GM19372 (cell line): ENCODE measurements at regions not wholly inside any gene's neighbourhood (a gene's known extent, or its start where the extent isn't known, plus 50 kb on each side); places are given as distances from the start of the nearest gene placed in this dataset.
A peak's percentile ranks its signal among the peaks of the same experiment; 100 is the strongest.
"Not testable (repeated sequence)": the region's sequence is repeated elsewhere in the genome, so short reads cannot be mapped to it uniquely, and the experiment has no call there.

Experiments used
- ATAC-seq: cut with Tn5 transposase; IDR thresholded peaks from one replicate; pipeline ENCODE4 v1.9.1; 2021; ENCODE audit warnings: mild to moderate bottlenecking, low read depth, moderate library complexity; ENCODE audit not compliant: unreplicated experiment

DNA sequence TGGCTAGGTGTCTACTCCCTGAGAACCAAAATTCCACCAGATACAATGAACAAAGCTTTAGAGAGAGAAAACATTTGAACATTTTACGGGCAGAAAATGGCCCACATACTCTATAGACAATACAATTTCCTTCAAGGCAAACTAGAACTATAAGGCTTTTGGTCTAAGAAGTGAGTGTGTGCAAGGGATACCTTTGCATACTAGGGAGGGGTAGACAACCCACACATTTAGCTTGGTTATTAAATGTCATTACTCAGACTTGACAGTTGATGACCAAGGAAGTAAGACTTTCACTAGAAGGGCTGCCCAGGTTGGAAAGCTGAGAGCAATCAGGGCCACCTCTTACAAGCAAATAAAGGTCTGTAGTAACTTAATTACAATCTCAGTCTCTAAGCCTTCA lies 64.0 kb upstream of the PLEKHM1 start:
- not testable (repeated sequence) for ATAC-seq

DNA sequence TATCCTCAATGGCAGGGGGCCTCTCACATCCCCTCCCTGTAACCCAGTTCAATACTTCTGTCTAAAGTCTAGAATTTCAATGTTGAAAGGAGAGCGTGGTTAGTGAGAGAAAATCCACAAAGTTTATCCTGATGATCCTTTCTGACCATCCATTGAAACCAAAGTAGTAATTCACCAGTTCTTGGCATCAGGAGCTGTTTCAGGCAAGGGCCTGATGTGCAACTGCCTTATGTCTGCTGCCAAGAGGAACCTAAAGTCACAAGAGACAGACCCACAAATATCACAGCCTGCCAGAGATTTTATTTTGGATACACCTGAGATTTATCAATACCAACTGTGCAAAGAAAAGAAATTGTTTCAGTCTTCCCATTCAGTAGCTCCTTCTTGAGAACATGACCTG lies 68.3 kb upstream of the PLEKHM1 start:
- ATAC-seq = not testable (repeated sequence)

GRCh38 chr17:45562868-45563267 lies 72.3 kb upstream of the PLEKHM1 start:
- not testable (repeated sequence) for ATAC-seq

DNA sequence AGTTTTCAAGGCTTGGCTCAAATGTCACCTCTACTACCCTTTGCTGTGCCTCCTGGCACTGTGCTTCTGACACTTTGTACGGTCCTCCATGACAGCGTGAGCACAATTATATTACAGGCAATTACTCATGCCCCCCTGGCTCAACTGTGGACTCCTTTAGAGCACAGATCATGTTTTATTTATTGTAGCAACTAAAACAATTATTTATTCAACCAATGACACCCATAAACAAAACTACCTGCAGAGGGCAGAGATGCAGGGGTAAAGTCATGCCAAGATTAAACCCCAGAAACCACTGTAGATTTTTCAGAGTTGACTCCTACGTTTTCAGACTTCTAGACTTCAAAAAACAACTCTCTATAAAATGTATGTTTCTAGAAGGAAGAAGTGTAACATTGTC lies 72.8 kb upstream of the PLEKHM1 start:
- not testable (repeated sequence) for ATAC-seq

- ATAC-seq = not testable (repeated sequence)
Measured at GRCh38 chr17:45568275-45568674, 77.8 kb upstream of the PLEKHM1 start.

- ATAC-seq = not testable (repeated sequence)
Measured at GRCh38 chr17:45573326-45573725, 82.8 kb upstream of the PLEKHM1 start.

GRCh38 chr17:45573924-45574770 lies 83.6 kb upstream of the PLEKHM1 start:
- ATAC-seq = no peak

- ATAC-seq = no peak
Measured at GRCh38 chr17:45575126-45575885, 84.8 kb upstream of the PLEKHM1 start.

DNA sequence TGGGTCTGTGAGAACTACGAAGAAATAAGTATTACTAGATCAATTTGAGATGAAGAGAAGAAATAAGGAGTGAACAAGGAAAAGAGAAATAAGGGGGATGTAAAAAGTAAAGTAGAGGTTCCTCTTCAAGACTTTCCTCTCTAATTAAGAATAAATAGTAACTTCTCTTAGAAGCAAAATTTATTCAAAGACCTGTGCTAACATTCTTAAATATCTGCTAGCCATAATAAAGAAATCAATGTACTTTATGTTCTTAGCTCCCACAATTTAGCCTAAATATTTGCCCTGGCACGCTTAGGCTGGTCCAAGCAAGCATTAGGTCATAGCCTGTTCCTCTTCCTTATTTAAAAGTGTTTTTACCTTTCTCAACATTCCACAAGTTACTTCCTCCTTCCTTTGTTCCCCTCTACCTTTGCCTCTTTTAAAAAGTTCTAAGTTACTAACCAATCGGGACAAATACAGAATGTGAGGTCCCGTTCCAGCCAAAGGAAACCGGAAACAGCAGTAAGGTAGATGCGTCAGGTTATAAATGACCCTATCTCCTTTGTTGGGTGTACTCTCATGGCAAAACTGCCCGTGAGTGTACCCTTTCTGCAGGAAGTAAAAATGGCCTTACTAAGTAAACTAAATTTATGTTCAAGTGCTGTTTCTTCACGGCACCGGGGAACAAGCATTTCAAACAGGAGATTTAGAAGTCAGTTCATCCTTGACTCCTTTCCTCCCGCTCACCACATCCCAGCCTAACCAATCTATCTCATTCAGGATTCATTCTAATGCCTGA lies 86.2 kb upstream of the PLEKHM1 start:
- not testable (repeated sequence) for ATAC-seq

DNA sequence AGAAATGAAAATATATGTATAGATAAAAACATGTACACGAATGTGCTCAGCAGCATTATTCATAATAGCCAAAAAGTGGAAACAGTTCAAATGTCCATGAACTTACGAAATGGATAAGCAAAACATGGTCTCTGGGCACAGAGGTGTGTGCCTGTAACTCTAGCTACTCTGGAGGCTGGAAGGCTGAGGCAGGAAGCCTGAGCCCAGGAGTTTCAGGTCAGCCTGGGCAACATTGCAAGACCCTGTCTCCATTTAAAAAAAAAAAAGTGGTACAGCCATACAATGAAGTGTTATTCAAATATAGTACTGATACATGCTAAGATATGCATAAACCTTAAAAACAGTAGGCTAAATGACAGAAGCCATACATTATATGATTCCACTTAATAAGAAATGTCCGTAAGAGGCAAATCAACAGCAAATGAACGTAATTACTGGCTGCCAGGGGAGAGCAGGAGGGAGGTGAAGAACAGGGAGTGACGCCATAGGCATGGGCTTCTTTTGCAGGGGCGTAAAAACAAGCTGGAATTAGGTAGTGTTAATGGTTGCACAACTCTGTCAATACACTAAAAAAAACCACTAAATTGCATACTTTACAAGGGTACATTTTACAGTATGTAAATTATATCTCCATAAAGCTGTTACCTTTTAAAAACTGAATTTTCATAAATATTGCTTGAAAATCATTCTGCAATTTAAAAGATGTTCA lies 87.2 kb upstream of the PLEKHM1 start:
- ATAC-seq = no peak

GRCh38 chr17:45578516-45579455 lies 88.3 kb upstream of the PLEKHM1 start:
- ATAC-seq = no peak

GRCh38 chr17:45579529-45580495 lies 89.3 kb upstream of the PLEKHM1 start:
- ATAC-seq = no peak

DNA sequence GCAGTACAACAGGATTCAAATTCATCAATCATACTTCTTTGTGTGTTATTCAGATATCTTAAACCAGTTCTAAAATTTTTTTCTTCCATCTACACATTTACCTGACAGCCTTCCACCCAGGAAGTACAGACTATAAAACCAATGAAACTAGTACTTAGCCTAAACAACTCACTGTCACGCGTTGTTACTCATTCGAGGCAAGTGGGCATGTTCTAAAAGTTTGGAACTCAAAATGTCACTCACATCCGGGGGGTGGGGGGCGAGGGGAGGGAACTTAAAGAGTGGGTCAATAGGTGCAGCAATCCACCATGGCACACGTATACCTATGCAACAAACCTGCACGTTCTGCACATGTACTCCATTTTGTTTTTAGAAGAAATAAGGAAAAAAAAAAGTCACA lies 90.4 kb upstream of the PLEKHM1 start:
- ATAC-seq = no peak

DNA sequence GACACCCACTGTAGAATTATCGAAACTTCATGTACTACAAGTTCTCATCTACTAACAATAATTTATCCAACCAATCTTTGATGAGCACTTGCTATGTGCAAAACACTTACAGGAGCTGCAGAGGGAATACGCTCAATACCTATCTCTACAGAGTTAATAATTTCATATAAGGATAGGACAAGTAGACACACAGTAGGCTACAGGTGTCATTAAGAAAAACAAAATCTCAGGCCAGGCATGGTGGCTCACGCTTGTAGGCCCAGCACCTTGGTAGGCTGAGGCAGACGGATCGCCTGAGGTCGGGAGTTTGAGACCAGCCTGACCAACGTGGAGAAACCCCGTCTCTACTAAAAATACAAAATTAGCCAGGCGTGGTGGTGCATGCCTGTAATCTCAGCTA lies 91.3 kb upstream of the PLEKHM1 start:
- ATAC-seq = no peak

DNA sequence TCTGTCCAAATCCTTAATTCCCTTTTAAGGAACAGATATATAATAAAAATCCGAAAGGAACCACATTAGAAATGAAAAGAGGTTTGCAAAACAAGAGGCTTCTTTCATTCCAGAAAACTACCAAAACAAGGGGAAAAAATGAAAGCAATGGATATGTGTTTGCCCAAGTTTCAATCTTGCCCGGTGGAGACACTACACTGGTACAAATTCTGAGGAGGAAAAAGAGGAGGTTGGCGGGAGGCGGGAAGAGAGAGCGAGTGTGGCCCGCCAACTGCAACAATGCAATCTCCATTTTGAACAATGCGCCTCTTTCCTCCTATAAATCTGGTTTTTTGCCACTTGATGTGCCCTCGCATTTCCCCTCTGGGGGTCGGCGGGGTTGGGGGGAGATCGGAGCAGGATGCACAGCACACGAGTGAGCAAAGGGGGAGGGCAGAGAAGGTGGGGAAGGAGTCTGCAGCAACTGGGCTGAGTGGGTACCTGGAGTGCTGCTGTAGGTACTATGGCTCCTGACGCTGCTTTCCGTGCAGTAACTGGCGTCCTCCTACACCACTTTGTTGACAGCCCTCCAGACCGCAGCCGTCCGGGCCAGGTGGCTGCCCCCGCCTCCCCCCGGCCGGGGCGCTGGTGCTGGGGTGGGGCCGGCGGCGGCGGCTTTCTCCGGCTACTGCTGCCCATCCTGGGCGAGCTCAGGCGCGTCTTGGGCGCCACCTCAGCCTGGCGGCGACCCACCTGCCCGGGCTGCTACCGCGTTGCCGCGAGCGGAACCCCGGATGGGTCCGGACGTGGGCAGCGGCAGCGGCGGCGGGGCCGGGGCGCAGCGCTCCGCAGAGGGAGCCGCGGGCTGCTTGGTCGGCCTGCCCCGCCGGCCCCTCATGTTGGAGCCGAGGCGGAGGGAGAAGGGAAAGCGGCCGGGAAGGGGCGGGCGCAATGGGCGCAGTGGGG lies 93.8 kb upstream of the PLEKHM1 start:
- ATAC-seq = peak; percentile 64

GRCh38 chr17:45585037-45585733 lies 94.7 kb upstream of the PLEKHM1 start:
- ATAC-seq = peak; percentile 54
